ENCODE measurements at regions not wholly inside any gene's neighbourhood (a gene's known extent, or its start where the extent isn't known, plus 50 kb on each side); places are given as distances from the start of the nearest gene placed in this dataset.

- no peak for DNase-seq
- Histone ChIP-seq H3K27ac (no peak overlapping the region), H3K4me3 (no peak overlapping the region), H3K36me3 (no peaks in the 10 kb centered on the region), H3K4me1 (peaks cover 2 to 4% of the 10 kb centered on the region in 2 donors), H3K27me3 (no peaks in the 10 kb centered on the region), H3K9me3 (no peaks in the 10 kb centered on the region)
- peak in 1 of 2 donors; percentile 4 for ATAC-seq
- in situ Hi-C loops (cut with MboI; ENCODE audit: low sequenced_read_pairs in 4 of 4) (loop anchor here (5.0 to 25.0 kb wide), 6 partner anchors 156 to 406 kb away; partner anchors contain the start of genes TNFAIP3 (in 2 of the 4) and PERP (in 1 of the 4)), intact Hi-C loops (cut with DNase I; ENCODE audit: low total_unique reads) (loop anchor here (1.0 to 5.0 kb wide), 4 partner anchors 44 to 399 kb away; partner anchors contain the start of genes PERP and TNFAIP3)
- no peak for TF ChIP-seq POLR2A (IDR thresholded peaks at IDR 0.05)
- no peak for TF ChIP-seq CTCF (IDR thresholded peaks at IDR 0.05 in 4 of 5, conservative IDR thresholded peaks at IDR 0.05 in 1 of 5)
Measured at GRCh38 chr6:137708481-137708880, 158.6 kb upstream of the TNFAIP3 start.

- Histone ChIP-seq H3K27me3 (no peaks in the 10 kb centered on the region), H3K36me3 (no peaks in the 10 kb centered on the region), H3K27ac (no peak overlapping the region), H3K4me3 (no peak overlapping the region), H3K4me1 (peaks cover under 1 to 3% of the 10 kb centered on the region in 2 donors), H3K9me3 (no peaks in the 10 kb centered on the region)
- TF ChIP-seq POLR2A (IDR thresholded peaks at IDR 0.05) (no peak), CTCF (IDR thresholded peaks at IDR 0.05 in 4 of 5, conservative IDR thresholded peaks at IDR 0.05 in 1 of 5) (no peak)
- DNase-seq (no peak), ATAC-seq (no peak)
- intact Hi-C loops (cut with DNase I; ENCODE audit: low total_unique reads) (loop anchor here (5.0 kb wide), 2 partner anchors 43 to 398 kb away; partner anchors contain the start of gene PERP), in situ Hi-C loops (cut with MboI; ENCODE audit: low sequenced_read_pairs in 4 of 4) (loop anchor here (5.0 to 25.0 kb wide), 7 partner anchors 155 to 405 kb away; partner anchors contain the start of genes TNFAIP3 (in 3 of the 4) and PERP (in 1 of the 4))
Measured at GRCh38 chr6:137709424-137710236, 157.4 kb upstream of the TNFAIP3 start.

- Histone ChIP-seq H3K27me3 (no peaks in the 10 kb centered on the region), H3K4me1 (peaks cover 0 to 3% of the 10 kb centered on the region in 2 donors), H3K9me3 (no peaks in the 10 kb centered on the region), H3K27ac (no peak overlapping the region), H3K4me3 (no peak overlapping the region), H3K36me3 (no peaks in the 10 kb centered on the region)
- TF ChIP-seq POLR2A (IDR thresholded peaks at IDR 0.05) (no peak), CTCF (IDR thresholded peaks at IDR 0.05 in 4 of 5, conservative IDR thresholded peaks at IDR 0.05 in 1 of 5) (no peak)
- ATAC-seq, result no peak
- intact Hi-C loops (cut with DNase I; ENCODE audit: low total_unique reads) (no loop called here), in situ Hi-C loops (cut with MboI; ENCODE audit: low sequenced_read_pairs in 4 of 4) (loop anchor here in 3 of 4 donors (5.0 to 25.0 kb wide), 4 partner anchors 155 to 400 kb away; partner anchors contain the start of genes PERP (in 1 of the 3) and TNFAIP3 (in 1 of the 3))
- DNase-seq, result no peak
Measured at GRCh38 chr6:137711972-137712371, 155.1 kb upstream of the TNFAIP3 start.

- Histone ChIP-seq H3K36me3 (no peaks in the 10 kb centered on the region), H3K9me3 (no peaks in the 10 kb centered on the region), H3K27ac (no peak overlapping the region), H3K4me1 (peaks cover 0 to 2% of the 10 kb centered on the region in 2 donors), H3K27me3 (no peaks in the 10 kb centered on the region), H3K4me3 (no peak overlapping the region)
- in situ Hi-C loops (cut with MboI; ENCODE audit: low sequenced_read_pairs in 4 of 4), result loop anchor here in 3 of 4 donors (5.0 to 25.0 kb wide), 4 partner anchors 155 to 400 kb away; partner anchors contain the start of genes PERP (in 1 of the 3) and TNFAIP3 (in 1 of the 3)
- no peak for ATAC-seq
- intact Hi-C loops (cut with DNase I; ENCODE audit: low total_unique reads), result no loop called here
- no peak for DNase-seq
- TF ChIP-seq POLR2A (IDR thresholded peaks at IDR 0.05) (no peak), CTCF (IDR thresholded peaks at IDR 0.05 in 4 of 5, conservative IDR thresholded peaks at IDR 0.05 in 1 of 5) (no peak)
Measured at GRCh38 chr6:137712587-137712986, 154.5 kb upstream of the TNFAIP3 start.
